ENCODE measurements at regions not wholly inside any gene's neighbourhood (a gene's known extent, or its start where the extent isn't known, plus 50 kb on each side); places are given as distances from the start of the nearest gene placed in this dataset.

DNA sequence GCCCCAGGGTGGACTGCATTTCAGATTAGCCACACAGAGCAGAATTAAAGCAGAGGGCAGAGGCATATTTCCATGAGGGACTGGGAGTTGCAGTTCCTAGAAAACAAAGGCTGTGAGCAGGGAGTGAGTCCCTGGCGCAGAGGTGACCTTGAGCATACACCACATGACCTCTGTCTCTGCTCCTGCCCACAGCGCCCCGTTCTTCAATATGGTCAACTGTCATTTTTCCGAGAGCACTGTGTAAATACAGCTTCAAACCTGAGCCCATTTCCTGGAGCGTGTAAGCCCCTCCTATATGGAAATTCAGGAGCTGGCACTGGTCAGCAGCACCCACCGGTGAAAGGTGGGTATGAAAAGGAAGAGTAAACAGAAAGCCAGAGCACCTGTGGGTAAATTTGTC lies 192.2 kb upstream of the PELI2 start:
- 52% methylated on average over 6 of the region's 6 CpGs for WGBS
- TF ChIP-seq RAD21 (IDR thresholded peaks at IDR 0.05) (no peak), TAF1 (conservative IDR thresholded peaks at IDR 0.05) (no peak), YY1 (IDR thresholded peaks at IDR 0.05) (no peak), RXRA (IDR thresholded peaks at IDR 0.05) (no peak)
- TF ChIP-seq, protein P1, sequence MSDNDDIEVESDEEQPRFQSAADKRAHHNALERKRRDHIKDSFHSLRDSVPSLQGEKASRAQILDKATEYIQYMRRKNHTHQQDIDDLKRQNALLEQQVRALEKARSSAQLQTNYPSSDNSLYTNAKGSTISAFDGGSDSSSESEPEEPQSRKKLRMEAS (IDR thresholded peaks at IDR 0.05), result no peak
- no peak for DNase-seq (ENCODE audit: low spot score)
- peaks cover 0 to 13% (median 5%) of the 10 kb centered on the region in 4 donors for H3K4me1 ChIP-seq (ENCODE audit: control insufficient read depth in 4 of 4, insufficient read depth in 4 of 4, low read length in 3 of 4)
- H3K9ac ChIP-seq (ENCODE audit: low read depth in 1 of 2, low read length in 2 of 2), result no peak overlapping the region
- H3K4me3 ChIP-seq (ENCODE audit: low read depth in 1 of 3, low read length in 3 of 3), result no peak overlapping the region
- H3K9me3 ChIP-seq (ENCODE audit: control insufficient read depth in 4 of 4, low read length in 3 of 4), result no peaks in the 10 kb centered on the region
- H3K27me3 ChIP-seq (ENCODE audit: control insufficient read depth in 4 of 4, insufficient read depth in 4 of 4, low read length in 3 of 4), result no peaks in the 10 kb centered on the region
- no peak overlapping the region for H3K27ac ChIP-seq (ENCODE audit: low read depth in 1 of 2, low read length in 2 of 2)
- no peaks in the 10 kb centered on the region for H3K36me3 ChIP-seq (ENCODE audit: control insufficient read depth in 4 of 4, insufficient read depth in 3 of 4, low read depth in 1 of 4, low read length in 3 of 4)

GRCh38 chr14:55927028-55927427 lies 191.2 kb upstream of the PELI2 start:
- no peaks in the 10 kb centered on the region for H3K9me3 ChIP-seq (ENCODE audit: control insufficient read depth in 4 of 4, low read length in 3 of 4)
- no peak overlapping the region for H3K9ac ChIP-seq (ENCODE audit: low read depth in 1 of 2, low read length in 2 of 2)
- H3K36me3 ChIP-seq (ENCODE audit: control insufficient read depth in 4 of 4, insufficient read depth in 3 of 4, low read depth in 1 of 4, low read length in 3 of 4), result no peaks in the 10 kb centered on the region
- H3K4me3 ChIP-seq (ENCODE audit: low read depth in 1 of 3, low read length in 3 of 3), result no peak overlapping the region
- H3K27ac ChIP-seq (ENCODE audit: low read depth in 1 of 2, low read length in 2 of 2), result no peak overlapping the region
- DNase-seq (ENCODE audit: low spot score), result no peak
- peak; percentile 6 for TF ChIP-seq HNF4G (IDR thresholded peaks at IDR 0.05)
- TF ChIP-seq FOXA1 (IDR thresholded peaks at IDR 0.05), result no peak
- no peak for TF ChIP-seq YY1 (IDR thresholded peaks at IDR 0.05)
- no peak for TF ChIP-seq SP1 (IDR thresholded peaks at IDR 0.05)
- no peak for TF ChIP-seq TAF1 (conservative IDR thresholded peaks at IDR 0.05)
- no peak for TF ChIP-seq REST (IDR thresholded peaks at IDR 0.05)
- peak; percentile 30 for TF ChIP-seq NR2F2 (IDR thresholded peaks at IDR 0.05)
- TF ChIP-seq, protein P2, sequence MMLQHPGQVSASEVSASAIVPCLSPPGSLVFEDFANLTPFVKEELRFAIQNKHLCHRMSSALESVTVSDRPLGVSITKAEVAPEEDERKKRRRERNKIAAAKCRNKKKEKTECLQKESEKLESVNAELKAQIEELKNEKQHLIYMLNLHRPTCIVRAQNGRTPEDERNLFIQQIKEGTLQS (IDR thresholded peaks at IDR 0.05), result no peak
- peak in 1 of 2 donors; percentile 18 for TF ChIP-seq RXRA (IDR thresholded peaks at IDR 0.05)
- TF ChIP-seq EGR1 (IDR thresholded peaks at IDR 0.05; ENCODE audit: low read depth in 2 of 2), result no peak
- TF ChIP-seq FOXA2 (IDR thresholded peaks at IDR 0.05), result no peak
- peak in 1 of 2 donors; percentile 20 for TF ChIP-seq GABPA (IDR thresholded peaks at IDR 0.05 in 1 of 2, conservative IDR thresholded peaks at IDR 0.05 in 1 of 2)
- TF ChIP-seq, protein P1 (IDR thresholded peaks at IDR 0.05), result no peak
- TF ChIP-seq, protein P3, sequence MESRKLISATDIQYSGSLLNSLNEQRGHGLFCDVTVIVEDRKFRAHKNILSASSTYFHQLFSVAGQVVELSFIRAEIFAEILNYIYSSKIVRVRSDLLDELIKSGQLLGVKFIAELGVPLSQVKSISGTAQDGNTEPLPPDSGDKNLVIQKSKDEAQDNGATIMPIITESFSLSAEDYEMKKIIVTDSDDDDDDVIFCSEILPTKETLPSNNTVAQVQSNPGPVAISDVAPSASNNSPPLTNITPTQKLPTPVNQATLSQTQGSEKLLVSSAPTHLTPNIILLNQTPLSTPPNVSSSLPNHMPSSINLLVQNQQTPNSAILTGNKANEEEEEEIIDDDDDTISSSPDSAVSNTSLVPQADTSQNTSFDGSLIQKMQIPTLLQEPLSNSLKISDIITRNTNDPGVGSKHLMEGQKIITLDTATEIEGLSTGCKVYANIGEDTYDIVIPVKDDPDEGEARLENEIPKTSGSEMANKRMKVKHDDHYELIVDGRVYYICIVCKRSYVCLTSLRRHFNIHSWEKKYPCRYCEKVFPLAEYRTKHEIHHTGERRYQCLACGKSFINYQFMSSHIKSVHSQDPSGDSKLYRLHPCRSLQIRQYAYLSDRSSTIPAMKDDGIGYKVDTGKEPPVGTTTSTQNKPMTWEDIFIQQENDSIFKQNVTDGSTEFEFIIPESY (IDR thresholded peaks at IDR 0.05), result no peak
- peak in 1 of 2 donors; percentile 8 for TF ChIP-seq RAD21 (IDR thresholded peaks at IDR 0.05)
- TF ChIP-seq, protein P4, sequence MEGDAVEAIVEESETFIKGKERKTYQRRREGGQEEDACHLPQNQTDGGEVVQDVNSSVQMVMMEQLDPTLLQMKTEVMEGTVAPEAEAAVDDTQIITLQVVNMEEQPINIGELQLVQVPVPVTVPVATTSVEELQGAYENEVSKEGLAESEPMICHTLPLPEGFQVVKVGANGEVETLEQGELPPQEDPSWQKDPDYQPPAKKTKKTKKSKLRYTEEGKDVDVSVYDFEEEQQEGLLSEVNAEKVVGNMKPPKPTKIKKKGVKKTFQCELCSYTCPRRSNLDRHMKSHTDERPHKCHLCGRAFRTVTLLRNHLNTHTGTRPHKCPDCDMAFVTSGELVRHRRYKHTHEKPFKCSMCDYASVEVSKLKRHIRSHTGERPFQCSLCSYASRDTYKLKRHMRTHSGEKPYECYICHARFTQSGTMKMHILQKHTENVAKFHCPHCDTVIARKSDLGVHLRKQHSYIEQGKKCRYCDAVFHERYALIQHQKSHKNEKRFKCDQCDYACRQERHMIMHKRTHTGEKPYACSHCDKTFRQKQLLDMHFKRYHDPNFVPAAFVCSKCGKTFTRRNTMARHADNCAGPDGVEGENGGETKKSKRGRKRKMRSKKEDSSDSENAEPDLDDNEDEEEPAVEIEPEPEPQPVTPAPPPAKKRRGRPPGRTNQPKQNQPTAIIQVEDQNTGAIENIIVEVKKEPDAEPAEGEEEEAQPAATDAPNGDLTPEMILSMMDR (IDR thresholded peaks at IDR 0.05; ENCODE audit: low read depth, low read length, missing input control), result no peak
- TF ChIP-seq JUND (IDR thresholded peaks at IDR 0.05), result no peak
- TF ChIP-seq HNF4A (conservative IDR thresholded peaks at IDR 0.05), result peak; percentile 67 to 69
- H3K27me3 ChIP-seq (ENCODE audit: control insufficient read depth in 4 of 4, insufficient read depth in 4 of 4, low read length in 3 of 4), result no peaks in the 10 kb centered on the region
- 42% methylated on average over 2 of the region's 2 CpGs for WGBS
- peaks cover 0 to 13% (median 5%) of the 10 kb centered on the region in 4 donors for H3K4me1 ChIP-seq (ENCODE audit: control insufficient read depth in 4 of 4, insufficient read depth in 4 of 4, low read length in 3 of 4)

Measured in liver (tissue), 8 donors.